ENCODE measurements at regions not wholly inside any gene's neighbourhood (a gene's known extent, or its start where the extent isn't known, plus 50 kb on each side); places are given as distances from the start of the nearest gene placed in this dataset.

GRCh38 chr1:207962716-207963426 is 51.9 kb upstream of the CD34 start:
- ATAC-seq (replicated peaks in 6 of 8), result peak; percentile 5 to 65 (median 52)
- in situ Hi-C loops (cut with MboI; ENCODE audit: low pct_unique_long_range_greater_than_20kb in 2 of 9, low sequenced_read_pairs in 9 of 9, unreplicated experiment in 9 of 9), result loop anchor here in 1 of 9 experiments (10.0 kb wide), 1 partner anchor 78 kb away; no protein-coding TSS in a partner anchor
- peak overlapping the region; percentile 26 to 39 (median 34) for H3K4me3 ChIP-seq
- peaks cover 9 to 12% of the 10 kb centered on the region in 2 donors for H3K4me1 ChIP-seq (replicated peaks in 1 of 2)
- 0 to 100% (median 36%) methylated on average over 1 to 29 of the region's 32 CpGs; no CpG with 5 or more reads in 1 of the 10 experiments for WGBS, 10 experiments
- H3K27ac ChIP-seq, result peak overlapping the region; percentile 46 to 77
